ENCODE measurements at regions not wholly inside any gene's neighbourhood (a gene's known extent, or its start where the extent isn't known, plus 50 kb on each side); places are given as distances from the start of the nearest gene placed in this dataset.

GRCh38 chr13:109587689-109588088, 198.7 kb downstream of the IRS2 start:
- no peak for DNase-seq (ENCODE audit: low spot score)
- TF ChIP-seq CTCF (conservative IDR thresholded peaks at IDR 0.05; ENCODE audit: low read depth), result no peak
- POLR2A ChIA-PET (ENCODE audit: low non-redundant PET), result no interaction called here
- CTCF ChIA-PET, result interaction anchor here (0.8 kb wide), 1 partner anchor 18 kb away, joined by 3 read pairs; no protein-coding TSS in a partner anchor
- H3K27ac ChIP-seq, result no peak overlapping the region

DNA sequence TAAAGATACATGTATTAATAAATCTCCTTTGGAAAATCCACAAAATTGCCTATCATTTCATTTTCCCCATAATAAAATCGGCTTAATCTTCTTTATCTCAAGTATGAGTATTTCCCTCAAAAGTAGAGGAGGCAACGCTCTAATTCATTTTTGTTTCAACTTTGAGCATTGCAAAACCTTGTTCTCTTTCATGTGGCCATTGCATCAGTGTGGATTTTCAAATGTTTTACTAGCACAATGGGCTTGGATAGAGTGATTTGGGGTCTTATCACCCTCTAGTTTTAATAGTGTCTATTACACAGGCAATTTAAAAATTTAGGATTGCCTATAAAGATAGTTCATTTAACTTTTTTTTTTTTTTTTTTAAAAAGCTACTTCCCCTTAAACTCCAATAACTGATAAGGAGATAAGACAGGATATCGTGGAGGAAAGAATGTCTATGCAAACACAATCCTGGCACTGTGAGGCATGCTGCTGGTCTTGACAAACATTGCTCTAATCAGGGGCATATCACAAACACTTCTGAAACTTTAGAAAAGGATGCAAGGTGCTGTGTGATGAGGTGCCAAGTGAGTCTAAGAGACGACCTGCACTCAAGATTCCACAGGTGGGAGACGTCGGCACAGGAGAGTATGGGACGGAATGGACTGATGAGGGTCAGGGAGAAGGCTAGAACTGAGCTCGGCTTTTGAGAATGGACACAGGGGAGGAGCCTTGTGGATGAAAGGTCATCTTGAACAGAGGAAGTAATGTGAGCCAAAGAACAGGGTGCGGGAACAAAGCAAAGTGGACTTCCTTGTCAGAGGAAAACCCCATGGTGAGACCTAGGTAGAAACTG, 199.7 kb downstream of the IRS2 start:
- TF ChIP-seq CTCF (conservative IDR thresholded peaks at IDR 0.05; ENCODE audit: low read depth), result no peak
- POLR2A ChIA-PET (ENCODE audit: low non-redundant PET), result no interaction called here
- no peak for DNase-seq (ENCODE audit: low spot score)
- CTCF ChIA-PET, result no interaction called here
- H3K27ac ChIP-seq, result no peak overlapping the region

GRCh38 chr13:109584844-109585361, 201.5 kb downstream of the IRS2 start:
- no peak overlapping the region for H3K27ac ChIP-seq
- CTCF ChIA-PET, result interaction anchor here (0.7 kb wide), 1 partner anchor 72 kb away, joined by 4 read pairs; no protein-coding TSS in a partner anchor
- POLR2A ChIA-PET (ENCODE audit: low non-redundant PET), result no interaction called here
- TF ChIP-seq CTCF (conservative IDR thresholded peaks at IDR 0.05; ENCODE audit: low read depth), result no peak
- DNase-seq (ENCODE audit: low spot score), result no peak

GRCh38 chr13:109577191-109577700, 209.1 kb downstream of the IRS2 start:
- no peak overlapping the region for H3K27ac ChIP-seq
- CTCF ChIA-PET, result no interaction called here

DNA sequence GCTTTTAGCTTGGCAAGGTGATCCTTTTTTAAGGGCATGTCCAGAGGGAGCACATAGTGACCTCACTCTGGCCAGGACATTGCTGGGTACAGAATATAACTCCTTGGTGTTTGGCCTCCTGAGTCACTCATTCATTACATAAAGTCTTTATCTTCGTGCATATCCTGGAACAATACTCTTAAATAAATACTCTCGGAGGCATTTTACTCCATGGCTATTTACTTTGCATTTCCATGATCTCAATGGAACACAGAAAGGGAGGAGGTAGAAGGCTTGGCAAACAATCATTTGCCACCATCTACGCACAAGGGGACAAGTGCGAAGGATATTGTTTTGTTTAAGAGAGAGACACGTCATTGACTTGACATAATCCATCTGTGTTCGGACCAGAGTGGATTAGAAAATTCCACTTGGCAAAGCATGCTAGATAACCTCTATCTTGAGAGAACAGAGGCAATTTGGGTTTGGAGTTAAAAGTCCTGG, 210.0 kb downstream of the IRS2 start:
- H3K27ac ChIP-seq, result no peak overlapping the region
- DNase-seq (ENCODE audit: low spot score), result no peak
- no peak for TF ChIP-seq CTCF (conservative IDR thresholded peaks at IDR 0.05; ENCODE audit: low read depth)
- ChIA-PET CTCF (interaction anchor here (0.7 kb wide), 1 partner anchor 670 kb away, joined by 5 read pairs; no protein-coding TSS in a partner anchor), POLR2A (ENCODE audit: low non-redundant PET) (no interaction called here)

More at GRCh38 chr13:109577191-109577700, 209.1 kb downstream of the IRS2 start:
- POLR2A ChIA-PET (ENCODE audit: low non-redundant PET), result no interaction called here
- no peak for DNase-seq (ENCODE audit: low spot score)
- TF ChIP-seq CTCF (conservative IDR thresholded peaks at IDR 0.05; ENCODE audit: low read depth), result no peak

DNA sequence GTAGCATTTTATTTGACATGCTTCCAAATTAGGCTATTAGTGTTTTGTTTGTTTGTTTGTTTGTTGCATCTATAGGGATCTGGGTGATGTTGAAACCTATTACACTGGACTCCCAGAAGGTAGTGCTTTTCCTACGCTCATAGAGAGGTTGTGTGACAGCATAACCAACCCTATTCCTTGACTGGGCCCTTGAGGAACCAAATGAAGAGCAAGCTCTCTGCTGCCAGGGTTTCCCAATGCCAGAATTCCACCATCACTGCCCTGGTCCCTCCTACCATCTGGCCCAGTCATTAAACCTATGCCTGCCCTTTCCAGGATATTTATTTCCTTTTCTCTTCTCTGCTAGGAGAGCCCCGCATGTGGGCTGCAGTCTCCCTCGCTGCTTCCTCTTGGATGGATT, 210.6 kb downstream of the IRS2 start:
- DNase-seq (ENCODE audit: low spot score), result no peak
- no peak overlapping the region for H3K27ac ChIP-seq
- no peak for TF ChIP-seq CTCF (conservative IDR thresholded peaks at IDR 0.05; ENCODE audit: low read depth)
- POLR2A ChIA-PET (ENCODE audit: low non-redundant PET), result no interaction called here
- CTCF ChIA-PET, result interaction anchor here (0.7 kb wide), 1 partner anchor 670 kb away, joined by 5 read pairs; no protein-coding TSS in a partner anchor
